HEK293 (cell line): ENCODE measurements at regions not wholly inside any gene's neighbourhood (a gene's known extent, or its start where the extent isn't known, plus 50 kb on each side); places are given as distances from the start of the nearest gene placed in this dataset.

Experiments used
- CTCF ChIA-PET: fragments of 350-600 bp; formaldehyde crosslinking; extraction: SDS; loops from one replicate; lab custom pipeline; 2021; ENCODE audit warnings: antibody characterized with exemption; lab: Yijun Ruan, JAX
- POLR2A ChIA-PET: fragments of 300-600 bp; formaldehyde crosslinking; extraction: SDS; loops from one replicate; lab custom pipeline; 2020; ENCODE audit warnings: antibody characterized with exemption, inconsistent platforms; lab: Yijun Ruan, JAX
- H3K27ac ChIP-seq: fragments of 200-500 bp; sonication (Bioruptor generic); 2 replicates; pipeline ENCODE4 v1.5.1; 2014; ENCODE audit warnings: low read depth, low read length, control low read depth, inconsistent platforms; ENCODE audit errors: extremely low read depth
- H3K36me3 ChIP-seq, 2 experiments: fragments of 200-500 bp in 1 of 2; sonication (Bioruptor generic) in 1 of 2; 1 replicate in 1 of 2; 2 replicates in 1 of 2; pipeline ENCODE4 v1.5.1; 2014 to 2017; ENCODE audit warnings: inconsistent platforms in 2 of 2, low read length in 2 of 2; ENCODE audit not compliant: control insufficient read depth in 2 of 2, insufficient read depth in 1 of 2
- H3K4me1 ChIP-seq: fragments of 200-500 bp; sonication (Bioruptor generic); 2 replicates; pipeline ENCODE4 v1.5.1; 2014; ENCODE audit warnings: mild to moderate bottlenecking, low read length, inconsistent platforms; ENCODE audit not compliant: control insufficient read depth, insufficient read depth
- H3K4me3 ChIP-seq: 2 replicates; pipeline ENCODE4 v1.5.1; 2011; ENCODE audit warnings: low read depth, mild to moderate bottlenecking, control low read depth, low read length, moderate library complexity
- H3K9me3 ChIP-seq: fragments of 200-500 bp; sonication (Bioruptor generic); 2 replicates; pipeline ENCODE4 v1.5.1; 2014; ENCODE audit warnings: low read depth, low read length, inconsistent platforms; ENCODE audit not compliant: control insufficient read depth, insufficient read depth
- EGR2 ChIP-seq: fragments of 450-650 bp; formaldehyde crosslinking; IDR thresholded peaks from 2 replicates; pipeline ENCODE4 v1.5.1; 2016; ENCODE audit warnings: low read depth, missing biosample characterization, missing genetic modification characterization
- GFI1B ChIP-seq: fragments of 450-650 bp; formaldehyde crosslinking; IDR thresholded peaks from 2 replicates; pipeline ENCODE4 v1.5.1; 2016; ENCODE audit warnings: missing biosample characterization, missing genetic modification characterization
- GLIS1 ChIP-seq: fragments of 450-650 bp; formaldehyde crosslinking; IDR thresholded peaks from 2 replicates; pipeline ENCODE4 v1.5.1; 2016; ENCODE audit warnings: missing biosample characterization, missing genetic modification characterization
- HOXD13 ChIP-seq: sonication (generic); formaldehyde crosslinking; IDR thresholded peaks from 2 replicates; pipeline ENCODE4 v1.8.0; 2022; ENCODE audit warnings: missing genetic modification reagents, borderline replicate concordance
- SCRT2 ChIP-seq: fragments of 450-650 bp; formaldehyde crosslinking; IDR thresholded peaks from 2 replicates; pipeline ENCODE4 v1.5.1; 2016; ENCODE audit warnings: missing biosample characterization, missing genetic modification characterization
- SETDB1 ChIP-seq: IDR thresholded peaks from one replicate; pipeline ENCODE4 v1.6.1; 2017; ENCODE audit warnings: mild to moderate bottlenecking, low read length, moderate library complexity, mixed read lengths; ENCODE audit not compliant: insufficient read length
- ZIC2 ChIP-seq: fragments of 450-650 bp; formaldehyde crosslinking; IDR thresholded peaks from 2 replicates; pipeline ENCODE4 v1.5.1; 2016; ENCODE audit warnings: missing biosample characterization, missing genetic modification characterization
- ZNF174 ChIP-seq: fragments of 450-650 bp; formaldehyde crosslinking; IDR thresholded peaks from 2 replicates; pipeline ENCODE4 v1.5.0; 2017; ENCODE audit warnings: missing biosample characterization, mild to moderate bottlenecking, missing genetic modification characterization
- ZNF248 ChIP-seq: fragments of 450-650 bp; formaldehyde crosslinking; IDR thresholded peaks from 2 replicates; pipeline ENCODE4 v1.5.1; 2017; ENCODE audit warnings: missing biosample characterization, missing genetic modification characterization
- ZNF341 ChIP-seq: fragments of 450-650 bp; formaldehyde crosslinking; IDR thresholded peaks from 2 replicates; pipeline ENCODE4; 2016; ENCODE audit warnings: low read depth, missing biosample characterization, missing genetic modification characterization
- ZNF366 ChIP-seq: fragments of 450-650 bp; formaldehyde crosslinking; conservative IDR thresholded peaks from 2 replicates; pipeline ENCODE4 v1.5.1; 2016; ENCODE audit warnings: missing biosample characterization, missing genetic modification characterization
- ZNF549 ChIP-seq: fragments of 450-650 bp; IDR thresholded peaks from 2 replicates; pipeline ENCODE4 v1.5.1; 2018; ENCODE audit warnings: missing biosample characterization, missing genetic modification characterization, mild to moderate bottlenecking, inconsistent platforms, moderate library complexity
- ZNF621 ChIP-seq: fragments of 450-650 bp; formaldehyde crosslinking; IDR thresholded peaks from 2 replicates; pipeline ENCODE4 v1.5.1; 2017; ENCODE audit warnings: missing biosample characterization, missing genetic modification characterization
- ZNF660 ChIP-seq: fragments of 450-650 bp; IDR thresholded peaks from 2 replicates; pipeline ENCODE4 v1.5.1; 2018; ENCODE audit warnings: missing biosample characterization, mild to moderate bottlenecking, missing genetic modification characterization
- ZNF768 ChIP-seq: fragments of 450-650 bp; formaldehyde crosslinking; IDR thresholded peaks from 2 replicates; pipeline ENCODE4 v1.5.1; 2018; ENCODE audit warnings: missing biosample characterization, mild to moderate bottlenecking, missing genetic modification characterization
- ZNF777 ChIP-seq: fragments of 450-650 bp; formaldehyde crosslinking; IDR thresholded peaks from 2 replicates; pipeline ENCODE4 v1.5.1; 2017; ENCODE audit warnings: missing biosample characterization, missing genetic modification characterization, borderline replicate concordance
- ZSCAN30 ChIP-seq: fragments of 450-650 bp; IDR thresholded peaks from 2 replicates; pipeline ENCODE4 v1.5.1; 2018; ENCODE audit warnings: missing biosample characterization, mild to moderate bottlenecking, missing genetic modification characterization, moderate library complexity
- TF ChIP-seq, protein P1 (sequence below): fragments of 450-650 bp; formaldehyde crosslinking; IDR thresholded peaks from 2 replicates; pipeline ENCODE4 v1.5.0; 2017; ENCODE audit warnings: missing biosample characterization, missing genetic modification characterization, borderline replicate concordance
- TF ChIP-seq, protein P2 (sequence below): fragments of 450-650 bp; formaldehyde crosslinking; IDR thresholded peaks from 2 replicates; pipeline ENCODE4 v1.5.1; 2016; ENCODE audit warnings: missing biosample characterization, missing genetic modification characterization, low read depth

DNA sequence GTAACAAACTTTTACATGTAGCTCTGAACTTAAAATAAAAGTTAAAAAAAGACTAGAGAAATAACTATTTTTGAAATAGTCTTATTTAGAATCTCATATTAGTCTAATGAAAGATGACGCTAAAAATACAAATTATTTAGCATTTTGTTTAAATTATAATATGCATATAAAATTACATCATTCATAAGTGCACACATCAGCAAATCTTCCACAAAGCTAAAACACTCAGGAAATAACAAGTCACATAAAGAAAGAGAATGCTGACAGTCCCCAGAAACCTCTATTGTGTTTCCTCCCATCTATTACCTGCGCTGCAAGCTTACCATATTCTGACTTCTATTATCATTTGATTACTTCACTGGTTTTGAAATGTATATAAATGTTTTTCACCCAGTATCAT is 986.9 kb upstream of the SEMA6A start:
- TF ChIP-seq ZNF768 (tag by site-specific recombination) (no peak), ZIC2 (tag by site-specific recombination) (no peak), EGR2 (tag by site-specific recombination) (no peak), ZNF341 (no peak), ZSCAN30 (no peak), ZNF248 (no peak), HOXD13 (no peak), ZNF549 (no peak), ZNF777 (tag by site-specific recombination) (no peak)
- TF ChIP-seq, protein P1, sequence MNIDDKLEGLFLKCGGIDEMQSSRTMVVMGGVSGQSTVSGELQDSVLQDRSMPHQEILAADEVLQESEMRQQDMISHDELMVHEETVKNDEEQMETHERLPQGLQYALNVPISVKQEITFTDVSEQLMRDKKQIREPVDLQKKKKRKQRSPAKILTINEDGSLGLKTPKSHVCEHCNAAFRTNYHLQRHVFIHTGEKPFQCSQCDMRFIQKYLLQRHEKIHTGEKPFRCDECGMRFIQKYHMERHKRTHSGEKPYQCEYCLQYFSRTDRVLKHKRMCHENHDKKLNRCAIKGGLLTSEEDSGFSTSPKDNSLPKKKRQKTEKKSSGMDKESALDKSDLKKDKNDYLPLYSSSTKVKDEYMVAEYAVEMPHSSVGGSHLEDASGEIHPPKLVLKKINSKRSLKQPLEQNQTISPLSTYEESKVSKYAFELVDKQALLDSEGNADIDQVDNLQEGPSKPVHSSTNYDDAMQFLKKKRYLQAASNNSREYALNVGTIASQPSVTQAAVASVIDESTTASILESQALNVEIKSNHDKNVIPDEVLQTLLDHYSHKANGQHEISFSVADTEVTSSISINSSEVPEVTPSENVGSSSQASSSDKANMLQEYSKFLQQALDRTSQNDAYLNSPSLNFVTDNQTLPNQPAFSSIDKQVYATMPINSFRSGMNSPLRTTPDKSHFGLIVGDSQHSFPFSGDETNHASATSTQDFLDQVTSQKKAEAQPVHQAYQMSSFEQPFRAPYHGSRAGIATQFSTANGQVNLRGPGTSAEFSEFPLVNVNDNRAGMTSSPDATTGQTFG (tag by site-specific recombination): no peak
- TF ChIP-seq, protein P2, sequence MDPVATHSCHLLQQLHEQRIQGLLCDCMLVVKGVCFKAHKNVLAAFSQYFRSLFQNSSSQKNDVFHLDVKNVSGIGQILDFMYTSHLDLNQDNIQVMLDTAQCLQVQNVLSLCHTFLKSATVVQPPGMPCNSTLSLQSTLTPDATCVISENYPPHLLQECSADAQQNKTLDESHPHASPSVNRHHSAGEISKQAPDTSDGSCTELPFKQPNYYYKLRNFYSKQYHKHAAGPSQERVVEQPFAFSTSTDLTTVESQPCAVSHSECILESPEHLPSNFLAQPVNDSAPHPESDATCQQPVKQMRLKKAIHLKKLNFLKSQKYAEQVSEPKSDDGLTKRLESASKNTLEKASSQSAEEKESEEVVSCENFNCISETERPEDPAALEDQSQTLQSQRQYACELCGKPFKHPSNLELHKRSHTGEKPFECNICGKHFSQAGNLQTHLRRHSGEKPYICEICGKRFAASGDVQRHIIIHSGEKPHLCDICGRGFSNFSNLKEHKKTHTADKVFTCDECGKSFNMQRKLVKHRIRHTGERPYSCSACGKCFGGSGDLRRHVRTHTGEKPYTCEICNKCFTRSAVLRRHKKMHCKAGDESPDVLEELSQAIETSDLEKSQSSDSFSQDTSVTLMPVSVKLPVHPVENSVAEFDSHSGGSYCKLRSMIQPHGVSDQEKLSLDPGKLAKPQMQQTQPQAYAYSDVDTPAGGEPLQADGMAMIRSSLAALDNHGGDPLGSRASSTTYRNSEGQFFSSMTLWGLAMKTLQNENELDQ (tag by site-specific recombination): no peak
- no peaks in the 10 kb centered on the region for H3K9me3 ChIP-seq
- ChIA-PET POLR2A (no interaction called here), CTCF (interaction anchor here (0.5 kb wide), 1 partner anchor 1861 kb away, joined by 3 read pairs; no protein-coding TSS in a partner anchor)
- no peak overlapping the region for H3K4me3 ChIP-seq
- H3K4me1 ChIP-seq: no peaks in the 10 kb centered on the region
- no peak overlapping the region for H3K27ac ChIP-seq
- H3K36me3 ChIP-seq: no peaks in the 10 kb centered on the region

- H3K4me1 ChIP-seq: no peaks in the 10 kb centered on the region
- ChIA-PET CTCF (no interaction called here), POLR2A (no interaction called here)
Observed at GRCh38 chr5:117559005-117559844, 984.6 kb upstream of the SEMA6A start.

DNA sequence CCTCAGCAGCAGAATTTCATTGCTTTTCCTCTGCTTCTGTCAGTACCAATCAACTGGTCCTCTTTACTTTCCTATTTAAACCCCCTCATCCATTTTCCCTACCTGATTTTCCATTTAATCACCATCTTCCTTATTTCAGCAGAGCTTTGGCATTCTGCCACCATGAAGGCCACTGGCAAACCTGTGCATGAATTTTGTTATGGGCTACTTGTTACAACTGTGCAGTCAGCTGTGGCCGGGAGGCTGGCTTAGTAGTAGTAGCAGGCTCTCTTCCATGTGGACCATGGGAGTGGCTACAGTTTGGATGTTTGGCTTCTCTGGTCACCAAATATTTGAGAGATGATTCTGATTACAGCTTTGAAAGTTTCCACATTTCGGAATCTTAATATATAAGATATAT is 976.6 kb upstream of the SEMA6A start:
- Histone ChIP-seq H3K4me3 (no peak overlapping the region), H3K27ac (no peak overlapping the region), H3K9me3 (no peaks in the 10 kb centered on the region), H3K4me1 (no peaks in the 10 kb centered on the region), H3K36me3 (no peaks in the 10 kb centered on the region)
- ChIA-PET POLR2A (no interaction called here), CTCF (interaction anchor here (0.6 kb wide), 1 partner anchor 981 kb away, joined by 3 read pairs; no protein-coding TSS in a partner anchor)
- TF ChIP-seq ZNF621 (tag by site-specific recombination) (no peak), SCRT2 (no peak)

More at GRCh38 chr5:117559005-117559844, 984.6 kb upstream of the SEMA6A start:
- Histone ChIP-seq H3K4me3 (no peak overlapping the region), H3K36me3 (no peaks in the 10 kb centered on the region), H3K9me3 (no peaks in the 10 kb centered on the region), H3K27ac (no peak overlapping the region)
- TF ChIP-seq GLIS1 (tag by site-specific recombination) (no peak), GFI1B (no peak), ZNF366 (tag by site-specific recombination) (no peak), ZNF660 (tag by site-specific recombination) (no peak), SETDB1 (no peak), ZNF174 (tag by site-specific recombination) (no peak)
